Fibroblast of skin of abdomen (primary cell): ENCODE measurements at regions not wholly inside any gene's neighbourhood (a gene's known extent, or its start where the extent isn't known, plus 50 kb on each side); places are given as distances from the start of the nearest gene placed in this dataset.

Experiments
- DNase-seq: peaks from one replicate; pipeline ENCODE4 v3.0.0-alpha.2; 2013

- DNase-seq, result peak; percentile 54
Observed at GRCh38 chr6:119479860-119480655, 130.5 kb upstream of the MAN1A1 start.

GRCh38 chr6:119476554-119476953, 127.0 kb upstream of the MAN1A1 start:
- no peak for DNase-seq

GRCh38 chr6:119476024-119476423, 126.5 kb upstream of the MAN1A1 start:
- no peak for DNase-seq

GRCh38 chr6:119470893-119471542, 121.5 kb upstream of the MAN1A1 start:
- no peak for DNase-seq

- peak; percentile 59 for DNase-seq
Observed at GRCh38 chr6:119467488-119468081, 118.0 kb upstream of the MAN1A1 start.

GRCh38 chr6:119466226-119466625, 116.7 kb upstream of the MAN1A1 start:
- DNase-seq, result no peak

- DNase-seq, result no peak
Observed at GRCh38 chr6:119463081-119463626, 113.6 kb upstream of the MAN1A1 start.

GRCh38 chr6:119461187-119461586, 111.6 kb upstream of the MAN1A1 start:
- DNase-seq, result no peak

GRCh38 chr6:119459207-119459974, 109.8 kb upstream of the MAN1A1 start:
- no peak for DNase-seq

- no peak for DNase-seq
Observed at GRCh38 chr6:119454714-119455113, 105.2 kb upstream of the MAN1A1 start.

GRCh38 chr6:119453242-119454200, 104.0 kb upstream of the MAN1A1 start:
- DNase-seq, result no peak

GRCh38 chr6:119449331-119450156, 100.0 kb upstream of the MAN1A1 start:
- DNase-seq, result no peak

GRCh38 chr6:119447921-119448320, 98.4 kb upstream of the MAN1A1 start:
- no peak for DNase-seq

- peak; percentile 88 for DNase-seq
Observed at GRCh38 chr6:119446609-119447008, 97.0 kb upstream of the MAN1A1 start.

GRCh38 chr6:119446115-119446554, 96.6 kb upstream of the MAN1A1 start:
- DNase-seq, result peak; percentile 80

- DNase-seq, result no peak
Observed at GRCh38 chr6:119445666-119446065, 96.1 kb upstream of the MAN1A1 start.

- no peak for DNase-seq
Observed at GRCh38 chr6:119444642-119445557, 95.3 kb upstream of the MAN1A1 start.

- DNase-seq, result peak; percentile 21
Observed at GRCh38 chr6:119443993-119444641, 94.6 kb upstream of the MAN1A1 start.

- no peak for DNase-seq
Observed at GRCh38 chr6:119442776-119443184, 93.2 kb upstream of the MAN1A1 start.
